ENCODE measurements at regions not wholly inside any gene's neighbourhood (a gene's known extent, or its start where the extent isn't known, plus 50 kb on each side); places are given as distances from the start of the nearest gene placed in this dataset.

DNA sequence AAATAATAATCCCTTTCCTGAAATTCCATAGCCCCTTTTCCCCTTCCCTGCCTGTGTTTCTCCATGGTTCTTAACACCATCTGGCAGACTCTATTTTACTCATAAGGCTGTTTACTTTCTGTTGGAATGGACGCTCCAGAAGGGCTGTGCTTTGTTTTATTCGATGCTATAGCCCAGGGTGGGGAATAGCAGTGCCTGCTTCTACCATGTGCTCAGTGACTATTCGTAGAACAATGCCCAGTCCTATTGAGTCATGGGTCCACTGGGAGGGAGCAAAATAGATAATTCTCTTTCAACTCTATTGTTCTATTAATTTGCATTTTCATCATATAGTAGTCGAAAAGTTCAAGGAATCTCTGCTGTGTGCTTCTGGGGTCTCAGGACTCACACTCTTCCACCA is 565.1 kb downstream of the C6orf118 start:
- no peak for TF ChIP-seq EGR1 (IDR thresholded peaks at IDR 0.05)
- TF ChIP-seq EP300 (IDR thresholded peaks at IDR 0.05; ENCODE audit: borderline replicate concordance): no peak
- no peak for TF ChIP-seq ZBTB7A (IDR thresholded peaks at IDR 0.05; ENCODE audit: low read depth)
- TF ChIP-seq REST (IDR thresholded peaks at IDR 0.05; ENCODE audit: low read depth): no peak
- no peak for TF ChIP-seq YY1 (IDR thresholded peaks at IDR 0.05; ENCODE audit: low read depth)
- no peak for TF ChIP-seq RAD21 (IDR thresholded peaks at IDR 0.05; ENCODE audit: low read depth)
- no peak for TF ChIP-seq CEBPB (IDR thresholded peaks at IDR 0.05)
- TF ChIP-seq TCF12 (IDR thresholded peaks at IDR 0.05; ENCODE audit: low read depth): no peak
- TF ChIP-seq TEAD4 (IDR thresholded peaks at IDR 0.05): no peak
- no peak for TF ChIP-seq FOXM1 (IDR thresholded peaks at IDR 0.05; ENCODE audit: borderline replicate concordance, low read depth)
- no peak for TF ChIP-seq MAX (IDR thresholded peaks at IDR 0.05)
- TF ChIP-seq CREB1 (IDR thresholded peaks at IDR 0.05; ENCODE audit: low read depth): no peak
- TF ChIP-seq, protein P1, sequence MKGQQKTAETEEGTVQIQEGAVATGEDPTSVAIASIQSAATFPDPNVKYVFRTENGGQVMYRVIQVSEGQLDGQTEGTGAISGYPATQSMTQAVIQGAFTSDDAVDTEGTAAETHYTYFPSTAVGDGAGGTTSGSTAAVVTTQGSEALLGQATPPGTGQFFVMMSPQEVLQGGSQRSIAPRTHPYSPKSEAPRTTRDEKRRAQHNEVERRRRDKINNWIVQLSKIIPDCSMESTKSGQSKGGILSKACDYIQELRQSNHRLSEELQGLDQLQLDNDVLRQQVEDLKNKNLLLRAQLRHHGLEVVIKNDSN (IDR thresholded peaks at IDR 0.05): no peak
- no peak for TF ChIP-seq NFIC (IDR thresholded peaks at IDR 0.05)
- TF ChIP-seq TAF1 (IDR thresholded peaks at IDR 0.05; ENCODE audit: low read depth): no peak

- TF ChIP-seq EP300 (IDR thresholded peaks at IDR 0.05; ENCODE audit: borderline replicate concordance) (no peak), TCF12 (IDR thresholded peaks at IDR 0.05; ENCODE audit: low read depth) (no peak), TEAD4 (IDR thresholded peaks at IDR 0.05) (no peak), RAD21 (IDR thresholded peaks at IDR 0.05; ENCODE audit: low read depth) (no peak), NFIC (IDR thresholded peaks at IDR 0.05) (no peak), EGR1 (IDR thresholded peaks at IDR 0.05) (no peak), MAX (IDR thresholded peaks at IDR 0.05) (no peak), CEBPB (IDR thresholded peaks at IDR 0.05) (no peak), YY1 (IDR thresholded peaks at IDR 0.05; ENCODE audit: low read depth) (no peak), ZBTB7A (IDR thresholded peaks at IDR 0.05; ENCODE audit: low read depth) (no peak), TAF1 (IDR thresholded peaks at IDR 0.05; ENCODE audit: low read depth) (no peak), CREB1 (IDR thresholded peaks at IDR 0.05; ENCODE audit: low read depth) (no peak), FOXM1 (IDR thresholded peaks at IDR 0.05; ENCODE audit: borderline replicate concordance, low read depth) (no peak), REST (IDR thresholded peaks at IDR 0.05; ENCODE audit: low read depth) (no peak)
- TF ChIP-seq, protein P1 (IDR thresholded peaks at IDR 0.05): no peak
These were observed 567.4 kb downstream of the C6orf118 start for GRCh38 chr6:164741938-164742451.

DNA sequence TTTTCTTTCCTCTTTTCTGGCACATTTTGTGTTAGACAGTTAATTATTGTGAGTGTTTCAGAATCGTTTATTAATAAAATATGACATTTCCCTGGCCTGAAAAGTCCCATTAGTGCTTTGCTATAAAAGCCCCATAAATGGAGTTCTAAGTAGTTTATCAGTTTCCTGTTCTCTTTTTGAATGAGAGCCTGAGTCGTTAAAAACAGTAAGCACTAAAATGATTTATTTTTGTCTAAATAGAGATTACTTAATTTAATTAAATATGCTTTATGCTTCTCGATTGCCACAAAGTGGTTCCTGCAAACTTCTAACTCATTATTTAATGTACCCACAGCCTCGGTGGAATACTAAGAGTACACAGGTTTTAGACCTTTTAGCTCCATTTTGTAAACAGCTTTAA is 577.9 kb downstream of the C6orf118 start:
- TF ChIP-seq MAX (IDR thresholded peaks at IDR 0.05): no peak
- no peak for TF ChIP-seq TCF12 (IDR thresholded peaks at IDR 0.05; ENCODE audit: low read depth)
- TF ChIP-seq, protein P1 (IDR thresholded peaks at IDR 0.05): no peak
- no peak for TF ChIP-seq CEBPB (IDR thresholded peaks at IDR 0.05)
- TF ChIP-seq YY1 (IDR thresholded peaks at IDR 0.05; ENCODE audit: low read depth): no peak
- TF ChIP-seq NFIC (IDR thresholded peaks at IDR 0.05): no peak
- TF ChIP-seq TEAD4 (IDR thresholded peaks at IDR 0.05): no peak
- TF ChIP-seq CREB1 (IDR thresholded peaks at IDR 0.05; ENCODE audit: low read depth): no peak
- TF ChIP-seq REST (IDR thresholded peaks at IDR 0.05; ENCODE audit: low read depth): no peak
- TF ChIP-seq EGR1 (IDR thresholded peaks at IDR 0.05): no peak
- TF ChIP-seq EP300 (IDR thresholded peaks at IDR 0.05; ENCODE audit: borderline replicate concordance): no peak
- TF ChIP-seq FOXM1 (IDR thresholded peaks at IDR 0.05; ENCODE audit: borderline replicate concordance, low read depth): no peak
- no peak for TF ChIP-seq TAF1 (IDR thresholded peaks at IDR 0.05; ENCODE audit: low read depth)
- no peak for TF ChIP-seq RAD21 (IDR thresholded peaks at IDR 0.05; ENCODE audit: low read depth)
- TF ChIP-seq ZBTB7A (IDR thresholded peaks at IDR 0.05; ENCODE audit: low read depth): no peak
